ENCODE measurements at regions not wholly inside any gene's neighbourhood (a gene's known extent, or its start where the extent isn't known, plus 50 kb on each side); places are given as distances from the start of the nearest gene placed in this dataset.
"Not testable (repeated sequence)": the region's sequence is repeated elsewhere in the genome, so short reads cannot be mapped to it uniquely, and the experiment has no call there.

DNA sequence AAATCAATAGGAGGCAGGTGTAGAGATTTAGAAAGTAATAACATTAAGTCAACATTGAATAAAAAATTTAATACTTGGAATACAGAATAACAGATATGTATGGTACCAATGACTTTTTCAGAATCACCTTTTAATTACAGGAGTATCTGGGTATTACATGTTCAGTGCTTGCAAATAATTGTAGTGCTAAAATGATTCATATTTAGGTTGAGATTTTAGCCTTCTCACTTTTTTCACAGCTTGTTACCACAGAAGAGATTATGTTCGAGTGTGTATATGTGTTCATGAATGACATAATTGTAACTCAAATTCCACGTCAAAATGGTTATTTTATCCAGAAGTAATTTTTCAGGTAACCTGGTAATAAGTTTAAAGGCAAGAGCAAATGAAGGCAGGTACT lies 187.9 kb upstream of the TBL1XR1 start:
- Histone ChIP-seq H3K27me3 (replicated peaks in 1 of 2; ENCODE audit: control insufficient read depth in 2 of 2, extremely low read depth in 1 of 2, insufficient read depth in 2 of 2, low read length in 1 of 2) (no peaks in the 10 kb centered on the region), H3K4me1 (ENCODE audit: control insufficient read depth in 1 of 2, extremely low read depth in 1 of 2, insufficient read depth in 2 of 2, low read length in 2 of 2) (no peaks in the 10 kb centered on the region), H3K9me3 (no peaks in the 10 kb centered on the region), H3K4me3 (ENCODE audit: control insufficient read depth in 1 of 2, extremely low read depth in 1 of 2, low read length in 1 of 2) (no peak overlapping the region), H3K36me3 (ENCODE audit: control insufficient read depth in 2 of 2, extremely low read depth in 1 of 2, insufficient read depth in 1 of 2, low read length in 1 of 2) (no peaks in the 10 kb centered on the region), H3K27ac (ENCODE audit: low read length) (no peak overlapping the region)
- Mint-ChIP-seq H3K36me3 (peaks cover 3% of the 10 kb centered on the region), H3K27me3 (no peaks in the 10 kb centered on the region), H3K27ac (no peak overlapping the region), H3K4me1 (peaks cover 0 to 2% (median 0%) of the 10 kb centered on the region in 3 donors), H3K9me3 (peaks cover 4 to 10% (median 7%) of the 10 kb centered on the region in 3 donors), H3K4me3 (no peak overlapping the region)
- ATAC-seq (replicated peaks in 1 of 4) (no peak), DNase-seq (no peak)
- WGBS (ENCODE audit: insufficient coverage): no CpG with 5 or more reads among the region's 2 CpGs
- CTCF ChIA-PET: interaction anchor here in 1 of 2 donors (0.6 kb wide), 1 partner anchor 299 kb away, joined by 3 read pairs; no protein-coding TSS in a partner anchor
- POLR2A ChIA-PET: interaction anchor here in 1 of 2 donors (0.6 kb wide), 1 partner anchor 41 kb away, joined by 11 read pairs; no protein-coding TSS in a partner anchor

DNA sequence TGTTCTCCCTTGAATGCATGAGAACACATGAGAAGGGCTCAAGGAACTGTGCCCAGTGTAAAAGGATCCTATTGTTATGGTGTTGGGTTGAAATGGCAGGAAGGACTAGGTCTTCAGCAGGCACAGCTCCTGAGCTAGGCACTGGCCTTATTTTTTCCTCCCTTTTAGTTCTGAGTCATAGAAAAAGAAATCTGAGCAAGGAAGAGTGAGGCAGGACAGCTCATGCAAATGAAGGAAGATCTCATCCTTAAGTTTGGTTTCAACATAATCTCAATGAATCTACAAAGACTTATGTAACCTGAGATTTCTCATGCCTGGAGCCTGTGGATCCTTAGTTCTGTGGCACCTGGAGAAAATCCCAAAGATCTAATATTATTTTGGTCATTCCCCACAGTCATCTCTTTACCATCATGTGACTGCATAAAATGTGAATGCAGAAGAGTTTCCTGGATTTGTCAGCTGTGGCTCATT lies 188.6 kb upstream of the TBL1XR1 start:
- CTCF ChIA-PET: interaction anchor here in 1 of 2 donors (0.6 kb wide), 1 partner anchor 299 kb away, joined by 3 read pairs; no protein-coding TSS in a partner anchor
- Histone ChIP-seq H3K27me3 (replicated peaks in 1 of 2; ENCODE audit: control insufficient read depth in 2 of 2, extremely low read depth in 1 of 2, insufficient read depth in 2 of 2, low read length in 1 of 2) (no peaks in the 10 kb centered on the region), H3K36me3 (ENCODE audit: control insufficient read depth in 2 of 2, extremely low read depth in 1 of 2, insufficient read depth in 1 of 2, low read length in 1 of 2) (no peaks in the 10 kb centered on the region), H3K4me1 (ENCODE audit: control insufficient read depth in 1 of 2, extremely low read depth in 1 of 2, insufficient read depth in 2 of 2, low read length in 2 of 2) (no peaks in the 10 kb centered on the region), H3K27ac (ENCODE audit: low read length) (no peak overlapping the region), H3K4me3 (ENCODE audit: control insufficient read depth in 1 of 2, extremely low read depth in 1 of 2, low read length in 1 of 2) (no peak overlapping the region), H3K9me3 (no peaks in the 10 kb centered on the region)
- H3K27ac Mint-ChIP-seq: no peak overlapping the region
- H3K9me3 Mint-ChIP-seq: peaks cover 2 to 7% (median 7%) of the 10 kb centered on the region in 3 donors
- DNase-seq (no peak), ATAC-seq (replicated peaks in 1 of 4) (no peak)
- H3K27me3 Mint-ChIP-seq: no peaks in the 10 kb centered on the region
- POLR2A ChIA-PET: interaction anchor here in 1 of 2 donors (0.6 kb wide), 1 partner anchor 41 kb away, joined by 11 read pairs; no protein-coding TSS in a partner anchor
- H3K4me3 Mint-ChIP-seq: no peak overlapping the region
- H3K36me3 Mint-ChIP-seq: no peaks in the 10 kb centered on the region
- H3K4me1 Mint-ChIP-seq: peaks cover 0 to 2% (median 0%) of the 10 kb centered on the region in 3 donors

DNA sequence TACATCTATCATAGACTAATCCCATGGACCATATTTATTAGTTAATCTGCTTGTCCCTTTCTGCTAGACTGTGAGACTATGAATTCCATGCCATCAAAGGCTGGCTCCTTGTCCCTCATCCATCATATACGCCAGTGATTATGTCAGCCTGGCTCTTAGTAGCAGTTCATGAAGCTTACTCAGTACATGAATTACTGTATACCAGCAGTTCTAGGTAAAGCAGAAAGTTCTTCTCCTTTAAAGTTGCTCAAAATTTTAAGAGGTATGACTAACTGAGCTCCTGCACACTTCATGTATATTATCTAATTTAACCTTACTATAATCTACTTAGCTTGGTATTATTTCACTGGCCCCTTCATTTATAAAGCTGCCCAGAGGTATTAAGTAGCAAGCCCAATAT lies 190.9 kb upstream of the TBL1XR1 start:
- ChIA-PET POLR2A (interaction anchor here in 1 of 2 donors (0.8 kb wide), 1 partner anchor 265 kb away, joined by 3 read pairs; no protein-coding TSS in a partner anchor), CTCF (interaction anchor here in 1 of 2 donors (0.7 kb wide), 1 partner anchor 163 kb away, joined by 3 read pairs; no protein-coding TSS in a partner anchor)
- WGBS (ENCODE audit: insufficient coverage): no CpG with 5 or more reads among the region's 1 CpG
- Mint-ChIP-seq H3K36me3 (no peaks in the 10 kb centered on the region), H3K4me3 (no peak overlapping the region), H3K4me1 (peaks cover 0 to 2% (median 0%) of the 10 kb centered on the region in 3 donors), H3K27me3 (no peaks in the 10 kb centered on the region), H3K9me3 (peaks cover 2 to 7% (median 7%) of the 10 kb centered on the region in 3 donors), H3K27ac (no peak overlapping the region)
- ATAC-seq (replicated peaks in 1 of 4): no peak
- Histone ChIP-seq H3K4me1 (ENCODE audit: control insufficient read depth in 1 of 2, extremely low read depth in 1 of 2, insufficient read depth in 2 of 2, low read length in 2 of 2) (no peaks in the 10 kb centered on the region), H3K36me3 (ENCODE audit: control insufficient read depth in 2 of 2, extremely low read depth in 1 of 2, insufficient read depth in 1 of 2, low read length in 1 of 2) (no peaks in the 10 kb centered on the region), H3K27ac (ENCODE audit: low read length) (no peak overlapping the region), H3K4me3 (ENCODE audit: control insufficient read depth in 1 of 2, extremely low read depth in 1 of 2, low read length in 1 of 2) (no peak overlapping the region), H3K27me3 (replicated peaks in 1 of 2; ENCODE audit: control insufficient read depth in 2 of 2, extremely low read depth in 1 of 2, insufficient read depth in 2 of 2, low read length in 1 of 2) (no peaks in the 10 kb centered on the region), H3K9me3 (no peaks in the 10 kb centered on the region)
- DNase-seq: no peak

DNA sequence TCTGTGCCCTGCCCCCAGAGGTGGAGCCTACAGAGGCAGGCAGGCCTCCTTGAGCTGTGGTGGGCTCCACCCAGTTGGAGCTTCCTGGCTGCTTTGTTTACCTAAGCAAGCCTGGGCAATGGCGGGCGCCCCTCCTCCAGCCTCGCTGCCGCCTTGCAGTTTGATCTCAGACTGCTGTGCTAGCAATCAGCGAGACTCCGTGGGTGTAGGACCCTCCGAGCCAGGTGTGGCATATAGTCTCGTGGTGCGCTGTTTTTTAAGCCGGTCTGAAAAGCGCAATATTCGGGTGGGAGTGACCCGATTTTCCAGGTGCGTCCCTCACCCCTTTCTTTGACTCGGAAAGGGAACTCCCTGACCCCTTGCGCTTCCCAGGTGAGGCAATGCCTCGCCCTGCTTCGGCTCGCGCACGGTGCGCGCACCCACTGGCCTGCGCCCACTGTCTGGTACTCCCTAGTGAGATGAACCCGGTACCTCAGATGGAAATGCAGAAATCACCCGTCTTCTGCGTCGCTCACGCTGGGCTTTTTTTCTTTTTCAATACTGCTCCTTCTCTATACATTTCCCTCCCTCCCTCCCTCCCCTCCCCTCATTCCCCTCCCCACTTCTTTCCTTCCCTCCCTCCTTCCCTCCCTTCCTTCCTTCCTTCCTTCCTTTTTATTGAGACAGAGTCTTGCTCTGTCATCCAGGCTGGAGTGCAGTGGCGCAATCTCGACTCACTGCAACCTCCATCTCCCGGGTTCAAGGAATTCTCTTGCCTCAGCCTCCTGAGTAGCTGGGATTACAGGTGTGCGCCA lies 197.1 kb upstream of the TBL1XR1 start:
- 68% methylated on average over 12 of the region's 33 CpGs for WGBS (ENCODE audit: insufficient coverage)
- H3K36me3 Mint-ChIP-seq; H3K36me3 ChIP-seq (ENCODE audit: control insufficient read depth in 2 of 2, extremely low read depth in 1 of 2, insufficient read depth in 1 of 2, low read length in 1 of 2); CTCF ChIA-PET; H3K27ac ChIP-seq (ENCODE audit: low read length); H3K27me3 Mint-ChIP-seq; H3K27me3 ChIP-seq (replicated peaks in 1 of 2; ENCODE audit: control insufficient read depth in 2 of 2, extremely low read depth in 1 of 2, insufficient read depth in 2 of 2, low read length in 1 of 2); H3K9me3 ChIP-seq; ATAC-seq (replicated peaks in 1 of 4); H3K4me1 Mint-ChIP-seq; H3K4me1 ChIP-seq (ENCODE audit: control insufficient read depth in 1 of 2, extremely low read depth in 1 of 2, insufficient read depth in 2 of 2, low read length in 2 of 2); H3K9me3 Mint-ChIP-seq; H3K4me3 ChIP-seq (ENCODE audit: control insufficient read depth in 1 of 2, extremely low read depth in 1 of 2, low read length in 1 of 2); POLR2A ChIA-PET: not testable (repeated sequence)
- peak in 3 of 35 experiments; percentile 6 to 14 (median 6) for DNase-seq
- Mint-ChIP-seq H3K27ac (peak overlapping the region; percentile 61 to 69), H3K4me3 (peak overlapping the region; percentile 47 to 53 (median 47))

DNA sequence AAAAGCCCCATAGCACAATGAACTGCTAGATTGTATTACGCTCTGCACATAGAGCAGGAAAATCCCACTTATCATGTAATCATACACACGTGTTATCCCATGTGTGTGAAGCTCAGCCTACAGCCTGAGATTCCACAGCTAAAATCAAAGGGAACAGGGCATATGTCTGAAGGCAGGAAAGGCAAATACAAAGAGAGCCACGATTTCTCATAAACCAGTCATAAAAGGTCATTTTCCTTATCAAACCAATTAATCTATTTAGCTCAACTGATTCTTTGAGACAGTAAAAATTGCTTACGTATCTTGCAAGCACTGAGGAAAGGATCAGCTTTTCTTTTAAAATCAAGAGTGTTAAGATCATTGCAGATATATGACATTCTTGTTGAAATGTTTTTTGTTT lies 199.5 kb upstream of the TBL1XR1 start:
- H3K4me1 ChIP-seq (ENCODE audit: control insufficient read depth in 1 of 2, extremely low read depth in 1 of 2, insufficient read depth in 2 of 2, low read length in 2 of 2): no peaks in the 10 kb centered on the region
- H3K4me3 ChIP-seq (ENCODE audit: control insufficient read depth in 1 of 2, extremely low read depth in 1 of 2, low read length in 1 of 2): no peak overlapping the region
- ChIA-PET POLR2A (interaction anchor here in 1 of 2 donors (0.7 kb wide), 1 partner anchor 210 kb away, joined by 3 read pairs; no protein-coding TSS in a partner anchor), CTCF (interaction anchor here (0.6 kb wide), 2 partner anchors 55 to 346 kb away, joined by 3 to 6 read pairs; no protein-coding TSS in a partner anchor)
- H3K9me3 ChIP-seq: no peaks in the 10 kb centered on the region
- Mint-ChIP-seq H3K4me1 (peaks cover 7 to 9% (median 7%) of the 10 kb centered on the region in 3 donors), H3K9me3 (peaks cover 0 to 5% (median 0%) of the 10 kb centered on the region in 3 donors), H3K4me3 (no peak overlapping the region), H3K36me3 (no peaks in the 10 kb centered on the region), H3K27me3 (no peaks in the 10 kb centered on the region), H3K27ac (peak overlapping the region in 1 of 2 donors; percentile 55)
- no peaks in the 10 kb centered on the region for H3K27me3 ChIP-seq (replicated peaks in 1 of 2; ENCODE audit: control insufficient read depth in 2 of 2, extremely low read depth in 1 of 2, insufficient read depth in 2 of 2, low read length in 1 of 2)
- DNase-seq (no peak), ATAC-seq (replicated peaks in 1 of 4) (no peak)
- no peaks in the 10 kb centered on the region for H3K36me3 ChIP-seq (ENCODE audit: control insufficient read depth in 2 of 2, extremely low read depth in 1 of 2, insufficient read depth in 1 of 2, low read length in 1 of 2)
- H3K27ac ChIP-seq (ENCODE audit: low read length): no peak overlapping the region
- 100% methylated on average over 1 of the region's 4 CpGs for WGBS (ENCODE audit: insufficient coverage)

DNA sequence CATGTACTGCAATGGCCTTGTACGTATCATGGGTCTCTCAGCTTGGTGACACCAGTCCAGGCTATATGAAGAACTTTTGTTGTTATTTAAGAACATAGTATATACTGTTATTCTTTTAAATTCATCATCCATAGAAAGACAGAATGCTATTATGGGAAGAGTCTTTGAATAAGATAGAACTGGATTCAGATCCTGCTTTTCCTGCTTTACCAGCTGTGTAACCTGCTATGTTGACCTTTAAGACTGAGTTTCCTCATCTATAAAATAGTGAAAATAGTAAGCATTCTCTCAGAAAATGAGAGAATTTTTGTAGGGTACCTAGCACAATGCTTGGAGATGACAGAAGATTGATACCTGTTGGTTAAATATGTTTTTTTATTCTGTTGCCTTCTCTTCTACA lies 204.1 kb upstream of the TBL1XR1 start:
- Histone ChIP-seq H3K4me3 (ENCODE audit: control insufficient read depth in 1 of 2, extremely low read depth in 1 of 2, low read length in 1 of 2) (no peak overlapping the region), H3K27me3 (replicated peaks in 1 of 2; ENCODE audit: control insufficient read depth in 2 of 2, extremely low read depth in 1 of 2, insufficient read depth in 2 of 2, low read length in 1 of 2) (no peaks in the 10 kb centered on the region), H3K9me3 (no peaks in the 10 kb centered on the region), H3K36me3 (ENCODE audit: control insufficient read depth in 2 of 2, extremely low read depth in 1 of 2, insufficient read depth in 1 of 2, low read length in 1 of 2) (no peaks in the 10 kb centered on the region), H3K4me1 (ENCODE audit: control insufficient read depth in 1 of 2, extremely low read depth in 1 of 2, insufficient read depth in 2 of 2, low read length in 2 of 2) (no peaks in the 10 kb centered on the region), H3K27ac (ENCODE audit: low read length) (no peak overlapping the region)
- Mint-ChIP-seq H3K27ac (no peak overlapping the region), H3K4me3 (no peak overlapping the region), H3K4me1 (no peaks in the 10 kb centered on the region), H3K36me3 (no peaks in the 10 kb centered on the region), H3K9me3 (peaks cover 0 to 5% (median 0%) of the 10 kb centered on the region in 3 donors), H3K27me3 (no peaks in the 10 kb centered on the region)
- no peak for ATAC-seq (replicated peaks in 1 of 4)
- DNase-seq: no peak
- ChIA-PET POLR2A (no interaction called here), CTCF (no interaction called here)
- no CpG with 5 or more reads among the region's 1 CpG for WGBS (ENCODE audit: insufficient coverage)
